Left ventricle myocardium superior (tissue), 1 donor: ENCODE measurements at regions not wholly inside any gene's neighbourhood (a gene's known extent, or its start where the extent isn't known, plus 50 kb on each side); places are given as distances from the start of the nearest gene placed in this dataset.
"Not testable (repeated sequence)": the region's sequence is repeated elsewhere in the genome, so short reads cannot be mapped to it uniquely, and the experiment has no call there.

Experiments
- ATAC-seq: fragments of 200-7000 bp; cut with Tn5 transposase; one replicate; pipeline ENCODE4 v1.9.1; 2020; ENCODE audit warnings: mild to moderate bottlenecking, moderate library complexity
- DNase-seq: peaks from one replicate; pipeline ENCODE4 v3.0.0-alpha.2; 2020
- intact Hi-C: fragments of 100-400 bp; cut with micrococcal nuclease; formaldehyde crosslinking; loops from one replicate; pipeline ENCODE4 v1.11.0; 2022
- donor health status: DM: no; HTN: yes; CAD: no; lungs with severe emphysema.

DNA sequence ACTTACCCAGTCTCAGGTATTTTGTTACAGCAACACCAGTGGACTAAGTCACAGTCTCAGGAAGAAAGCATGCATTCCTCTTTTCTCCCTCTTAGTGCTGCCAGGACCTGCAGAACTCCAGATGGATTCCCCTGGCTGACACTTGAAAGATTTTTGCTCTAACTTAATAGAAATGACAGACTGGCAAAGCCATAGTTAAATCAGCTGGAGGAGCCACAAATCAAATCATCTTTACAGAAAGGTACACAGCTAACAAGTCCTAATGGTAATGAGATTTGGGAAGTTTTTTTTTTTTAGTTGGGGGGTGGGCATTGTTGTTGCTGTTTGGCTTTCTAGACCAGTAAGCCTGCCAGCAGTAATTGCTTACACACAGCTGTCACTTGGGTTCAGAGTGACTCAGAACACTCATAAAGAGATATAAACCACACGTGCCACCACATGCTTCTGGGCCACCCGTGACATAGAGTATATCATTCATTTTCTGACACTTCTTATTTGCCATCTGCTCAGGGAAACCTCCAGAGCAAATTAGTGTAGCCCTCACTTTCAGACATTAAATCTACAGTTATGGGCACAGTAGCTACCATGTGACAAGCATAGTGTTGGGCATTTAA is 72.4 kb downstream of the FH start:
- intact Hi-C loops: no loop called here
- DNase-seq (no peak), ATAC-seq (no peak)

DNA sequence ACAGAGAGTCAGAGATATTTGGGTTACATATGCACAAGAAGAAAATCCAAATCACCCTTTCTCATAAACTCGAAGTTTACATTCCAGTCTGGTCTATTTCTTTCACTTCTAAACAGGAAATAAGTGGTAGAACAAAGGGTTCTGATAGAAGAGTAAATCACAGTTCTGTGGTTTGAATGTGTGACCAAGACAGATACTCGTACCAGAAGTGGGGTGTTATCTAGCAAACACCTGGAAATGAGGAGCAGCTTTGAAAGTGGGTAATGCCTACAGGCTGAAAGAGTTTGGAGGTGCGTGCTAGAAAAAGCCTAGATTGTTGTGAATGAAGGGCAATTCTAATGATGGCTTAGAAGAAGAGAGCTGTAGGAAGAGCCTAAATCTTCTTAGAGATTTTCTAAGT is 74.7 kb downstream of the FH start:
- no peak for ATAC-seq
- intact Hi-C loops: no loop called here
- no peak for DNase-seq

DNA sequence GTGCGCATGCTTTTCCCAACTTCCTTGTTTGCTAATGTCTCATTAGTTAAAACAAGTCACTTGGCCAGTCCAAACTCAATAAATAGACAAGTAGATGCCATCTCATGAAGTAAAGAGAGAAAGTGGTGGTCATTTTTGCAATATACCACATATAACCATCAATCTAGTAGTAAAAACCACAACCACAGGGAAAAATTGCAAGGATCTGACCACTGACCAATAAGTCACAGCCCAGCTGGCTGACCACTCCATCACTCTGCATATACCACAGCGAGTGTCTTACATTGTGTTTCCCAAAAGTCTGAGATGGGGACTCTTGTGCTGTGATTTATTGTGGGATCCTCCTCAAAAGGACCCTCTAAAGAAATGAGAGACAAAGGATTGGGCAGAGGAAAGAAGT is 76.0 kb downstream of the FH start:
- no peak for ATAC-seq
- intact Hi-C loops: no loop called here
- no peak for DNase-seq

DNA sequence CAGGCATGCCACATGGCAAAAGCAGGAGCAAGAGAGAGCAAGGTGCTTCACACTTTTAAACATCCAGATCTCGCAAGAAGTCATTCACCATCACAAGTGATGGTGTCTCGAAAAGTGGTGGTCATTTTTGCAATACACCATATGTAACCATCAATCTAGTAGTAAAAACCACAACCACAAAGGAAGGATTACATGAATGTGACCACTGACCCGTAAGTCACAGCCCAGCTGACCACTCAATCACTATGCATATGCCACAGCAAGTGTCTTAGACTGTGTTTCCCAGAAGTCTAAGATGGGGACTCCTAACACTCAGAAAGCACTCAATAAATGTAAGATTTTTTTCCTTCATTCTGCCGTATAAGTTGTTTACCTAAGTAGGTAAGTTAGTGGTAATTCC is 76.9 kb downstream of the FH start:
- intact Hi-C loops: no loop called here
- ATAC-seq: no peak

DNA sequence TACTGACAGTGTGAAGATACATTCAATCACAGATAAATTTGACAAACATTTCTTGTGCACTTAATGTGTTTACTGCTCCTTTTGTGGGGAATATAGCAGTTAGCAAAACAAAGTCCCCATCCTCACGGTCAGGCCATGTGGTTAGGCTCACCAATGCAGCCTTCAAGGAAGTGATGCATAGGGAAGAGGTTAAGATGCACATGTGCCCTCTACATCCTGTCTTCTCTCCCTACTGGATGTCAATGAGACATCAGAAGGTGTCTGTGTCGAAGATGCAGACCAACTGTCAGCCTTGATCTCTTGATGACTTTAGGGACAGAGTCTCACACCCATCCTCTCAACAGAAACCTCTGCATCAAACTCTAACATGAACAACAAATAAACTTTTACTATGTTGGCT is 78.7 kb downstream of the FH start:
- DNase-seq (no peak), ATAC-seq (no peak)
- intact Hi-C loops: no loop called here

More for the DNA sequence above, 76.9 kb downstream of the FH start:
- no peak for DNase-seq

DNA sequence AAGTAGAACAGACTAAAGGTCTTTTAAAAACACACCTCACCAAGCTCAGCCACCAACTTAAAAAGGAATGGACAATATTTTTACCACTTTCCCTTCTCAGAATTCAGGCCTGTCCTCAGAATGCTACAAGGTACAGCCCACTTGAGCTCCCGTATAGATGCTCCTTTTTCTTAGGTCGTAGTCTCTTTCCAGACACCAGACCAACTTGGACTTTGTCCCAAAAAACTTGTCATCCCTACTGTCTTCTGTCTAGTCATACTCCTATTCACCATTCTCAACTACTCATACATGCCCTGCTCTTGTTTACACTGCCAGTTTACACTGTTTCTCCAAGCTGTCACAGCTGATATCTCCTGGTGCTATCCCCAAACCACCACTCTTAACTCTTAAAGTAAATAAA is 80.9 kb downstream of the FH start:
- ATAC-seq, intact Hi-C loops, DNase-seq: not testable (repeated sequence)

DNA sequence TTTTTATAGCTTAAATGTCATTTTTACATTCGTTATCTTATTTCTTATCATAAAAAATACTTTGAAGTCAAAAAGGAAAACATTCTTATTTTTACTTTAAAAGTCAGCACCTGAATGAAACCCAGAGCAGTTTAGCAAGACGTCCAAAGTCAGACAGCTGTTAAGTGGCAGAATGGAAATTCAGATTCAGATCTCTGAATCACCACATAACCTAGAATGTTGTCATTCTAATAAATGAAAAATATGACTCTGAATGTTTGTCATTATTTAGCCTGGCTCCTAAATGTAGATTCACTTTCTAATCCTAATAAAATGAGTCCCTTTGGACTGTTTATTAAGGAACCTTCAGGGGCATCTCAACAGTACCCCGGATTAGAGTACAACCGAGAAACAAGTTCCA is 75.2 kb upstream of the RGS7 start:
- no peak for DNase-seq
- ATAC-seq: no peak
- intact Hi-C loops: no loop called here

DNA sequence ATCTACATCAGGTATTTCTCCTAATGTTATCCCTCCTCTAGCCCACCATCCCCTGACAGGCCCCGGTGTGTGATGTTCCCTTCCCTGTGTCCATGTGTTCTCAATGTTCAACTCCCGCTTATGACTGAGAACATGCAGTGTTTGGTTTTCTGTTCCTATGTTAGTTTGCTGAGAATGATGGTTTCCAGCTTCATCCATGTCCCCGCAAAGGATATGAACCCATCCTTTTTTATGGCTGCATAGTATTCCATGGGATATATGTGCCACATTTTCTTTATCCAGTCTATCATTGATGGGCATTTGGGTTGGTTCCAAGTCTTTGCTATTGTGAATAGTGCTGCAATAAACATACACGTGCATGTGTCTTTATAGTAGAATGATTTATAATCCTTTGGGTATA is 68.1 kb upstream of the RGS7 start:
- intact Hi-C loops: not testable (repeated sequence)

DNA sequence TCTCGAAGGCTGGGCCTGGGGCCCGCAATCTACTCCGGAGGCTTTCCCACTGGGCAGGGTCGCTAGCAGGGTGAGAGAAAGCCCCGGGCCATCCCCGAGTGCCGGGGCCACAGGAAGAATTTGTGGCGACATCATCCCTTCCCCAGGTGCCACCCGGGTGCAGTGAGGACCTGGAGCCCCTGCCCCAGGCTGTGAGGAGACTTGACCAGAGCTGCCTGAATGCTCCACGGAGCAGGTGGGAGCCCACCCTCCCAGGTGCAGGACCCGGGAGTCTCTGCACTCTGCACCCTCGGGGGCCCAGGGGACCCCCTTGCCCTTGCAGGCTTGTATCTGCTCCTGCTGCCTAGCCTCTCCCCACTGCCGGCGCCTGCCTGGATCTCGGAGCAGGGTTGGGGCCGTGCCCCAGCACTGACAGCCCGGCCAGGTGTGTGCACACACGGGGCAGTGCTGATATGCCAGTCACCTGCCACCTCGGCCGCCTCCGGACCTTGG is 67.5 kb upstream of the RGS7 start:
- intact Hi-C loops: no loop called here
- ATAC-seq (no peak), DNase-seq (no peak)

More for the DNA sequence above, 68.1 kb upstream of the RGS7 start:
- not testable (repeated sequence) for ATAC-seq, DNase-seq

DNA sequence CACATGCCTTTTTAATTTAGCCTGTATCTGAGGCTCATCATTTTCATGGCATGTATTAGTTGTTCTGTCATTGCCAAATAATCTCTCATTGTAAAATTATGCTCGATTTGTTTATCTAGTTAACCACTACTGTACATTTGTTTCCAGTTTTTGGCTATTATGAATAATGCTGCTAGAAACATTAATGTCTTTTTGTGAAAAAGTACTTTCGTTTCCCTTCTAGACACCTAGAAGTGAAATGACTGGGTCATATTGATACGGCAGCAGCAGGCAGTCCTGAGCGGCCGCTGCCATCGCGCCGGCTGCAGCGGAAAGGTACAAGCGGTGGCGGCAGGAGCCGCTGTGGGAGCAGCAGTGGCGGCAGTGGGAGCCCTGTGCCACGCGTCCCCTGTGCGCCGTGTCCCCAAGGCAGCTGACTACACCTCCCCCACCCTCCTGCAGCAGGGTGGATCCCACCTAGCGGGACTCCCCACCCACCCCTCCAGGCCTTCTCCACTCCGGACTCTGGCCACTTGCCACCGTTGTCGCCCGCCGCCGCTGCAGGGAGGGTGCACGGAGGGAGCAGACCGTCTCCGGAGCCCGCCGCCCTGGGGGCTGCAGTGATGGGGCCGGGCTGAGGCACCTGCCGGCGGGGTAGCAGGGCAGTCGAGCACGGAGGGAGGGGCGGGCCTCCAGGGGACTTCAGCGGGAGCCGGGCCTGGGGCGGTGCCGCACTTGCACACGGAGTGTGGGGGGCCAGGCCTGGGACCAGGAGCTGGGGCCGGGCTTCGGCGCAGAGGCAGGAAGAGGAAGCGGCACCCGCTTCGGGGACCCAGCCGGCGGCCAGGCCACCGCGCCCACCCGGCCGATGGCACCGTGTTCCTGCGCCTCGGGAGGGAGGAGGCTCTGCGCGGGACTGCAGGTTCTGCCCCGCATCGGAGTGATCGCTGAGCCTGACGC is 66.8 kb upstream of the RGS7 start:
- intact Hi-C loops: no loop called here
- peak; percentile 35 for ATAC-seq

DNA sequence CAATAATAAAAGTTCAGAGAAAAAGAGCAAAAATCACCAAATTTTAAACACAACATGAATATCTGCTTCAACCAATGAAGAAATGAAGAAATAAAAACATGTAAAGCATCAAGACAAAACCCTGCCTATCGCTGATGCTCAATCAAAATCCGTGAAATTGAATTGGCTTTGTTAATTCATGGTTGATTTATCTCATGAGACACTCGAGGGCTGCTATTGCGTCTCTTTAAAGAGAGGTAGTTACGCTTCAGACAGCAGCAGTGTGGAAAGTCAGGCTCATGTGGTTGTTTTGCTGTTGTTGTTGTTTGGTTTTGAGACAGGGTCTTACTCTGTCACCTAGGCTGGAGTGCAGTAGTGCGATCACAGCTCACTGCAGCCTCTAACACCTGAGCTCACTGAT is 65.5 kb upstream of the RGS7 start:
- DNase-seq: no peak

More for the DNA sequence above, 66.8 kb upstream of the RGS7 start:
- peak; percentile 28 for DNase-seq

DNA sequence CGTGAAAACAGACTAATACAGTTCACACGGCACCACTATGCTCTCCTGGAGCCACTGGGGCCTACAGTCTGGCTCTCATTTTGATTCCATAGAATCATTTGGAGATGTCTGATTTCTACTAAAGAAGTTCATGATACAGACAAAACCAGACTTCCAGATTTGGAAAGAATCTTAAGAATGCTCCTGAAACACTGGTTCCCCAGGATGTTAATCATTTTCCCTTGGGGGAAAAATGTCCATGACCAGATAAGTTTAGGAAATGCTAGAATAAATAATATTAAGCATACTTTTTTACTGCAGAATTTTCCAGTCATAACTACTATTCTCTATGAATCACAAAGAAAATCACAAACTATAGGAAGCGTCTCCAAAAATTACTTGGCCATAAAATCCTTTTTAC is 63.0 kb upstream of the RGS7 start:
- intact Hi-C loops: no loop called here
- ATAC-seq (no peak), DNase-seq (no peak)

More for the DNA sequence above, 65.5 kb upstream of the RGS7 start:
- no peak for ATAC-seq
- intact Hi-C loops: no loop called here

DNA sequence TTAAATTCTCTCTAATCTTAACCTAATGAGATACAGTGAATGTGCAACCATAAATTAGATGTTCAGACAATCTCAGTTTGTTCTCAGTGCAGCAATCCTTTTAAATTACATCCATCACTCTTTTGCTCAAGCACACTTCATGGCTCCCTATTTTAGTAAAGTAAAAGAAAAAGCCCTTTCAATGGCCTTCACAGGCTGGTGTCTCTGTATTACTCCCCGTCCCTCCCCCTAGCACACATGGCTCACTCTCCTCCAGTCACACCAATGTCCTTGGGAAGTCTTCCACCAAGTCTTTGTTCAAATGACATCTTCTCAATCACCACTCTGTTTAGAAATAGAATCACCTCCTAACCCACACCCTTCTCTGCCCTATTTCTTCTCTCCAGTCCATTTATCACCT is 60.3 kb upstream of the RGS7 start:
- intact Hi-C loops: no loop called here
- DNase-seq: no peak
- ATAC-seq: no peak

DNA sequence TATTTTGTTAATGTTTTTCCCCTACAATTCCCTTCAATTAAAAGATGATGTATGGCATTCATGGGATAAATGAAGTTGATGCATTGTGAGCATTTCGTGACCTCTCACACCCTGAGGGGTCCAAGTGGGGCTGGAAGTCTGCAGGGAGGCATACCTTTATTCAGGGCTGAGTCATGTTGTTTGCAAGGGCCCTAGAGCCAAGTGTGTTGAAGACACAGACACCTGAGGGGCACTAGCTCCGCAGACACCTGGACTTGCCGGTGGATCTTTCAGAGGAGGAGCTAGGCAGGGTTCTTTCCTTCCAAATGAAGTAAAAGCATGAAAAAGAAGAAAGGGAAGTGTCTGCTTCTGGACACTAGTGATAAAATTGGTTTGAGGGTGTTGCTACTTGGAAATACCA is 57.0 kb upstream of the RGS7 start:
- no peak for ATAC-seq
- intact Hi-C loops: no loop called here
- DNase-seq: no peak

DNA sequence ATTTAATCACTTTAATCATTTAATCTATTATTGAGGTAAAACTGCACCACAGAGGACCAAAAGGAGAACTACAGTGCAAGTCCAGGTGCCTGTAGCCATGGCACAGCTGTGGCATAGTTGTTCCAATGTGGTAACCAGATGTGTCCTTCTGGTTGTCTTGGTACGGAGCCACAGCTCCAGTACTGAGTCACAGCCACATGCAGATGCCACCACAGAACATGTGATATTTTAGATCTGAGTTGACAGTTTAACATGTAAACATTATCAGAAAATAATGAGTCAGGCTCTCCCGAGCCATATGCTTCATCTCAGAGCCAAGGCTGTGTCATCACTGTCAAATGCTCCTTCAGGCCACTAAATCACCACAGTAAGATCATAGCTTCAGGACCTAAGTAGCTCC is 56.4 kb upstream of the RGS7 start:
- intact Hi-C loops: no loop called here
- DNase-seq (no peak), ATAC-seq (no peak)

DNA sequence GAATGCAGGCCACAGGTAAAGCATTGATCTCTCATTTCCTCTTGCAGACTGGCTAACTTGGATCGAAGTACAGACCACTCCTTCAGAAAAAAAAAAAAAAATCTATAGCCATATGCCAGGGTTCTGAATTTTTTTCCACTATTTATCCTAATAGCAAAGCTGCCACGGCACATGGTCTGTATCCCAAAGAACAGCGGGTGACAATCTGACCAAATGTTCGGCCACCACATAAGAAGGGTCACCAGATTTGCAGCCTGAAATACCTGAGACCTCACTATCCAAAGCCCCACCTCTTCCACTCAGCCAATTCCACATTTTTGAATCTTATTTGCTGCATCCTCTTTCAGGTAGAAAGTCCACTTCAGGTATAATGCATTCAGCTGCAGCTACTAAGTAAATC is 55.6 kb upstream of the RGS7 start:
- ATAC-seq (no peak), DNase-seq (no peak)
- intact Hi-C loops: no loop called here

DNA sequence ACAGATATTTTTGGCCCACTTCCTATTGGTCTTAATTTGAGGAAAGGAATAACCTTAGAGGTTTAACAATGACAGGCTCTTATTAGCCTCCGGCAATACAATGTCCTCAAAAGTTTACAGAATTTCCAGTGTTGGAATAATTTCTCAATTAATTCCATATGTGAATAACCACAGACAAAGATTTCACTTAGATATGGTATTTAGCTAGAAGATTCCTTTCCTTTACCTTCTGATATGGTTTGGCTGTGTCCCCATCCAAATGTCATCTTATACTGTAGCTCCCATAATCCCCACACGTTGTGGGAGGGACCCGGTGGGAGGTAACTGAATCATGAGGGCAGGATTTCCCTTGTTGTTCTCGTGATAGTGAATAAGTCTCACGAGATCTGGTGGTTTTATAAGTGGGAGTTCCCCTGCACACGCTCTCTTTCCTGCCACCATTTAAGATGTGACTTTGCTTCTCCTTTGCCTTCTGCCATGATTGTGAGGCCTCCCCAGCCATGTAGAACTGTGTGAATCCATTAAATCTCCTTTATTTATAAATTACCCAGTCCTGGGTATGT is 54.9 kb upstream of the RGS7 start:
- DNase-seq (no peak), ATAC-seq (no peak)

DNA sequence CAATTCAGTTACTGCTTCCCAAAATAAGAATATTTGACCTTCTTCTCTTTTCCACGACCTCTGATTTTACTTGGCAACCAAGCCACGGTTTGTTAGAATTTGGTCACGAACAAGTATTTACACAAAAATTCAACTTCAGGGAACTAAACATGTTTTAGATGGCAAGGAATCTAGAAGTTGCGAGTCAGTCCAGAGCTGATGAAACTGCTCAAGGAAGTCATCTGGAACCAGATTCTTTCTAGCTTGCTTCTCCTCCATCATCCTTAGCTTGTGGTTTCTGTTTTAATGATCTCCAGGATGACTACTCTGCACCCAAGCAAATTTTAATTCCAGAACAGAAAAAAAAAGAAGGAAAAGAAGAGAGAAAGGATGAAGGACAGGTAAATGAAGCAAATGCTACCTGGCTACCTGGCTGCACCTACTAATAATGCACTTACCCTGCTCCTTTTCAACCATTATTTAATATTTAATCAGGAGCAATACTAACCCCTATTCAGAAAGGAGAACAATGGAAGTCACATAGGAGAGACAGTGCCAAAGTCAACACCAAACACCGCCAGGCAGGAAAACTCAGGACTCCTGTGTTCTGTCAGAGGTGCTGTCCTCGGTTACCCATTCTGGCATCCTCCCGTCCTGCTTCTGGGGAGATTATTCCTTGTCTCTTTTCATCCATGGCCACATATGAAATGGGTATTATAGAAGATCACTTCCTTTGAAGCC is 54.2 kb upstream of the RGS7 start:
- intact Hi-C loops: no loop called here
- DNase-seq (no peak), ATAC-seq (no peak)

More for the DNA sequence above, 54.9 kb upstream of the RGS7 start:
- intact Hi-C loops: no loop called here

DNA sequence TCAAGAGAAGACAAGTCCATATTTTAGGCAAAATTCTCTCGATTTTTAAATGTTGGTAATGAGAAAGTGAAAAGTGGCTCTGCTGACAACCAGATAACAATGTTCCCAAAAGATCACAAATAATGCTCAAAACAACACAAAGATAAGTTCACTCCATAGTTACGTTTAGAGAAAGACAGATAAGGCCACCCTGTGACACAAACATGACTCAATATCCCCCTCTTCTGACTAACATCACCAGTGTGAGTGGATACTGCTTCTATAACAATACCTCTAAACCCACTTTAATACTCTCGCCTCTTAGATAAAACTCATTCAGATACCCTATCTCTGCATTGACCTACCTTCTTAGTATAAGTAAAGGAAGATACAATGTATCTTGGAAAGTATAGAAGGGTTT is 51.2 kb upstream of the RGS7 start:
- intact Hi-C loops: no loop called here
- ATAC-seq: no peak
- no peak for DNase-seq
